Effector CD4-positive, alpha-beta T cell (primary cell): ENCODE measurements at regions not wholly inside any gene's neighbourhood (a gene's known extent, or its start where the extent isn't known, plus 50 kb on each side); places are given as distances from the start of the nearest gene placed in this dataset.
"Not testable (repeated sequence)": the region's sequence is repeated elsewhere in the genome, so short reads cannot be mapped to it uniquely, and the experiment has no call there.

Experiments
- DNase-seq: peaks from one replicate; pipeline ENCODE4 v3.0.0-alpha.2; 2020

GRCh38 chr1:87398641-87399040 is 70.0 kb downstream of the LMO4 start:
- DNase-seq = no peak

- no peak for DNase-seq
Observed at GRCh38 chr1:87399264-87399663, 70.6 kb downstream of the LMO4 start.

GRCh38 chr1:87399701-87400100 is 71.0 kb downstream of the LMO4 start:
- no peak for DNase-seq

DNA sequence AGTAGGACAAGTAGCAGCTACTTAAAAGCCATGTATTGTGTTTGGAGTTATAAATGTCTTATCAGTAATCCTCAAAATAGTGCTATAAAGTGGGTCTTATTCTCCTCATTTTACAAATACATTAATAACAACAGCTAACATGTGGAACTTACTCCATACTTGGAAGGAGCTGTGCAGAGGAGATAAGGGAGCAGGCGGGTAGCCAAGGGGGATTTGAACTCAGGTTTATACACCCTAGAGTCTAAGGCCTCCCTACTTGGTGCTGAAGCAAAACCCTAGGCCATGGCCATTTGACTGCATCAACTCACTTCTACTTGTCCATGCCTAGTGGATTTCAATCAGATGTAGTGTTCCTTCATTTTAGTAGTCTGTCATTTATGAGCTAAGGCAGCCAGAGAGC is 72.1 kb downstream of the LMO4 start:
- no peak for DNase-seq

GRCh38 chr1:87402241-87403002 is 73.7 kb downstream of the LMO4 start:
- no peak for DNase-seq

GRCh38 chr1:87403061-87403820 is 74.6 kb downstream of the LMO4 start:
- DNase-seq = no peak

- DNase-seq = no peak
Observed at GRCh38 chr1:87404296-87404695, 75.6 kb downstream of the LMO4 start.

DNA sequence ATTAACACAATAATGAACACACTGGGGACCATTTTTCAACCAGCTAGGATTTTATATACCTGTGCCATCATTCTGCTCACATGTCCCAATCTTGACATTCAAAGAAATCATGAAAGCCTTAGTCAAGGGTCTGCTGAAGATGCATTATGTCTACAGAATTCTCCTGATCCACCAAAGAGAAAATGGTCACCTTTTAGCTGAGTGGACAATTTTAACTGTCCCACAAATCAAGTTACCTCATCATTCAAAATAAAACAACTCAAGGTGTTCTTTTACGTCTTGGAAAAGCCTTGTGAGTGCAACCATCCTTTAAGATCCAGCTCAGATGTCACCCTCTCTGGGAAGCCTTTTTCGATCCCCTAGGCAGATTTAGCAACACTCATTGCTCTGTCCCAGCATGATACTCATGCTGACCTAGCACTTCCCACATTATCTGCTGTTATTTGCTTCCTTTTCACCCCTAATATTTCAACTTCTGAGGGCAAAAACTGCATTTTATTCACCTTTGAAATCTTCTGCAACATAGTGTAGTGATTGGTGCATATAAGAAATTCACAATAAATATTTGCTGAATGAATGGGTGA is 80.1 kb downstream of the LMO4 start:
- DNase-seq = no peak

GRCh38 chr1:87410776-87411480 is 82.2 kb downstream of the LMO4 start:
- no peak for DNase-seq

DNA sequence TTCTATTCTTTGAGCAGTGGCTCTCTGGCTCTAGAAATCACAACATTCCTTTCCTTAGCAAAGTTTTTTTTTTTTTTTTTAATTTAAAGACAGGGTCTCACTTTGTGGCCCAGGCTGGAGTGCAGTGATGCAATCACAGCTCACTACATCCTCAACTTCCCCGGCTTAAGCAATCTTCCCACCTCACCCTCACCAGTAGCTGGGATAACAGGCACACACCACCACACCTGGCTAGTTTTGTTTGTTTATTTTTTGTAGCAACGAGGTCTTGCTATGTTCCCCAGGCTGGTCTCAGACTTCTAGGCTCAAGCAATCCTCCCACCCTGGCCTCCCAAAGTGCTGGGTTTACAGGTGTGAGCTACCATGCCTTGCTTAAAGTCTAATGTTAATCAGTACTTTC is 85.2 kb downstream of the LMO4 start:
- DNase-seq = not testable (repeated sequence)

DNA sequence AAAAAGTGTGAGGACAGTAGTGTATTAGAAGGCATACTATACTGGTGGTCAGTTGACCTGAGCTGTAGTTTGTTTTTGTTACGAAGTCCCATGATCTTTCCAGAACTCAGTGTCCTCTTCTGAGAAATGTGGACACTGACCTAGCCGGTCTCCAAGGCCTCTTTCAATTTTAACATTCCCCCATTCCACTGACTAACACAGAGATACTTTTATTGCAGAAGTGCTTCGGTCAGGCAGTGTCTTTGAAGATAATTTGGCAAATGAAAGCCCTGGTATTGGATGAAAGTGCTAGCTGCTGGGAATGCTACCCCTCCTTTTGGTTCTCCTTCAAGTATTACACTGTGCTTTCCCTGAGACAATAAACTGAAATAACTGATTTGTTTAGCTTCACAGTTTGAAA is 89.4 kb downstream of the LMO4 start:
- DNase-seq = no peak

DNA sequence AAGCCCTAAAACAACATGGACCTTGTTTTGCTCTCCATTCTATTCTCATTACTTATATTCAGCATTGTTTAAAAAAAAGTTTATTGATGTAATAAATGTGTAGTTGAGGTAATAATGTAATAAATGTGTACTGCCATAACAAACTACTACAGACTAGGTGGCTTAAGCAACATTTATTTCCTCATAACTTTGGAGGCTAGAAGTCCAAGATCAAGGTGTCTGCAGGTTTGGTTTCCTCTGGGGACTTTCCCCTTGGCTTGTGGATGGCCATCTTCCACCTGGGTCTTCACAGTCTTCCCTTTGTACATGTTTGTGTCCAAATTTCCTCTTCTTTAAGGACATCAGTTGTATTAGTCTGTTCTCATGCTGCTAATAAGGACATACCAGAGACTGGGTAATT is 93.1 kb downstream of the LMO4 start:
- no peak for DNase-seq

DNA sequence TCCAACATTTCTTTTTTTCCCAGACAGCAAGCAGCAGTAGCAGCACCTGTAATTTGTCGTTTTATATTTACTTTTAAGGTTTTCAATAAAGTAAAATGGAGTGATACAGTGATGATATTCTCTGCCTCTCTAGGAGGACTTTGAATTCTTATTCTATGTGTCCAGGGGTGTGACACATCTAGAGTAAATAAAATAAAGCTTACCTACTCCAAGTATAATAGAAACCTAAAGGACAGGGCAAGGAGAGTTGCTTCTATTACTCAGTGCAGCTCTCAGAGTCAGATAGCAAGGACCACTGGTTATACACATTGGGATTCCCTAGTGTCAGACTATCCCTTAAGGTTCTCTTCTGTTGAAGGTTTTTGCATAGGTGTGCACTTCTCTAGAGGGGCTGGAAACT is 95.9 kb downstream of the LMO4 start:
- no peak for DNase-seq

GRCh38 chr1:87426463-87427249 is 98.0 kb downstream of the LMO4 start:
- DNase-seq = no peak

DNA sequence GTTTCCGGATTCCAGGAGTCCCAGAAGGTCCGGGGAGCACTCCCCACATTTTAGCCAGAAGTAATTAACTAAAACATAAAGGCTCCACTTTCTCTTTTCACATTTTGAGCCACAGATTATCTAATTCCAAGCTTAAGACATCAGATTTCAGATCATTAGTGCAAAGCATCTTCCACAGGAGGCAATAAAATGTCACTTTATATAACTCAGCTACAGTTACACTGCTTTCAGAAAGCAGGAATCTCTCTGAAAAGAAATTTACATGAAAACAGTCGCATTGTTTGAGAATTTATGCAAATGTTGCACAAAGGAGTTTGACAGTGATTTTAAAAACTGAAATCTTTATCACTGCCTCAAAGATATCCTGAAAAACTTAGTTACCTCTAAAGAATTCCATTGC is 99.7 kb downstream of the LMO4 start:
- no peak for DNase-seq

DNA sequence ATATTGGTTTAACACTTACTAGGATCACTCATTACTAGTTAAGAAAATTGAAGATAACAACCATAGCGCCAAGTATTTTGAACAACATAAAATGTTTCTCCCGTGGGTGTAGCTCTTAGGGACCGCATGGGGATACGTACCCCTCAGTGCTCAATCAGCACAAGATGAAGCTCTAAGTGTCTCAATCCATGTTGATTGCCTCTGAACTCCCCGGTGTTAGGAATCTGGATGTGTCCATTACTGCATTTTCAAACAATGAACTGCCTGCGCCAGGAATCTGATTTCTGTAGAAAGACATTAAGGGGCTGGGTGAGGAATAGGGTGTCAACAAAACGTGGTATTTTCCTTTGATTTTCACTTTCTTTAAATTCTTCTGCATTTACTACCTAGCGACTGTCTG is 100.2 kb downstream of the LMO4 start:
- no peak for DNase-seq

- DNase-seq = no peak
Observed at GRCh38 chr1:87432685-87433084, 104.0 kb downstream of the LMO4 start.

- DNase-seq = not testable (repeated sequence)
Observed at GRCh38 chr1:87433101-87433500, 104.4 kb downstream of the LMO4 start.

DNA sequence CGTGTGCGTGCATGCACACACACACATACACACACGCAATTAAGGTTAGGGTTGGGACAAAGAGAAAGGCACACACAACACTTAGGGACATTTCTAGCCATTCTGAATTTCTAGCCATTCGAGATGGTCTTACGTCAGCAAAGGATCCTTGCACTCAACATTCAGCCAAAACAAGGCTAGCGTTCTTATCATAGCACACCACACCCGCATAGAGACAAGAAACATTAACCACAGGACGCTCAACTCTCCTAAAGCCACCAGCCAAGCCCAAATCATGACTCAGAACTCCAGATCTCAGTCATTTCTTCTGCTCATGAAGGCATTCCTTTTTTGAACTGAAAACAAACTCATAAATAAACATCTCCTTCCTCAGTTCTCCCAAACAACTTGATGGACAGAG is 106.8 kb downstream of the LMO4 start:
- no peak for DNase-seq

GRCh38 chr1:87436115-87436514 is 107.4 kb downstream of the LMO4 start:
- not testable (repeated sequence) for DNase-seq

- DNase-seq = no peak
Observed at GRCh38 chr1:87436534-87436933, 107.9 kb downstream of the LMO4 start.

DNA sequence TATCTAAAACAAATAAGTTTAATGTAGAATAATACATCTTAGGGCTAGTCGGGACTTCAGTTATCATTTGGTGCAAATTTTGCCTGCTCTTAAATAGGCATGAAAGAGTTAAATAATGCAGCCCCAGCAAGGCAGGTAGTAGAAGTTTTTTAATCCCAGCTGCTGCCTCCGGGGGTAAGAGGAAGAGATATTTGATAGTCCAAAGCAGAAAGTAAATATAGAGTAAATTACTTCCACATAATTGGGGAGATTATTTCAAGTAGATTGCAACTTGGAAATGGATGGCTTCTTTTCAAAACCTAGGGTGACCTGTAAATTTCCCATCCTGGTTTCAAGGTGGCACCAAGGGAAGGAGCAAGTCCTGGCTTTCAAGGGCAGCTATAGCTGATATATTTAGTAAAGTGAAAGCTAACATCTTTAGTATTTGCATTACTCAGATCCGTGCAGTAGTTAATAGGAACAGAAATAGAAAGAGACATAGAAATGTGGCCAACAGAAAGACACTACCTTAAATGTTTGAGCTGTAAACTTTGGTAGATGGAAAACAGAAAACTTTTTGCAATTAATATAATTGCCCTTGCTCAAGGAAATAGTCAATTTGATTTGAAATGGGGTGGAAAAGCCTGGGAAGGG is 109.1 kb downstream of the LMO4 start:
- no peak for DNase-seq
